ENCODE measurements at regions not wholly inside any gene's neighbourhood (a gene's known extent, or its start where the extent isn't known, plus 50 kb on each side); places are given as distances from the start of the nearest gene placed in this dataset.

- TF ChIP-seq CTCF (IDR thresholded peaks at IDR 0.05) (no peak), POLR2A (IDR thresholded peaks at IDR 0.05) (no peak), POLR2AphosphoS5 (IDR thresholded peaks at IDR 0.05; ENCODE audit: insufficient read depth in 1 of 2, low read depth in 1 of 2) (no peak)
These were observed 106.7 kb upstream of the PRSS58 start for GRCh38 chr7:142364551-142364950.

Data from vagina (tissue), 2 donors.